ENCODE measurements at regions not wholly inside any gene's neighbourhood (a gene's known extent, or its start where the extent isn't known, plus 50 kb on each side); places are given as distances from the start of the nearest gene placed in this dataset.

DNA sequence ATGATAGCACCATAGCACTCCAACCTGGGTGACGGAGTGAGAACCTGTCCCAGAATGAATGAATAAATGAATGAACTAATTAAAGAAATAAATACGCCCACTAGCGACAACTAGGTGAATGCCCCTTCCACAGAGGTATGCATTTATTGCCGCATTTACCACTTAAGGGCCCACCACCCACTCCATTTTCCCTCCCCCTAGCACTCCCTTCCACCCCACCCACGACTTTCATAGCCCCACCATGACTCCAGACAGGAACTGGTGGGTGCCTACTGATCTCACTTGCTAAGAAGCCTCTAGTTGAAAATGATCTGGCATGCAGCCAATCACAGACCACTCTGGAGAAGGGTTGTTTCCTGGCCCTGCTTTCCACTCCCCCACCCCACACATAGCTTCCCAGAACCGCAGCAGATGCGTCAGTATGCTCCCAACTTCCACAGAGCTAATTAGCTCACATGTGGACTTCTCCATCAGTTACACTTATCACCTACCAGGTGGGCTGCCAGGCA lies 167.6 kb downstream of the WT1 start:
- no peak overlapping the region for H3K14ac ChIP-seq (ENCODE audit: low read length)
- H3K4ac ChIP-seq (ENCODE audit: low read depth, low read length), result no peak overlapping the region
- H2AK5ac ChIP-seq (ENCODE audit: low read length), result no peak overlapping the region
- no peak overlapping the region for H2AFZ ChIP-seq (ENCODE audit: insufficient read depth, low read length, poor library complexity)
- no peak overlapping the region for H2BK5ac ChIP-seq (ENCODE audit: low read depth, low read length, poor library complexity)
- H4K12ac ChIP-seq (ENCODE audit: low read depth, low read length), result no peak overlapping the region
- no peak overlapping the region for H3K18ac ChIP-seq (ENCODE audit: low read length)
- H3K4me3 ChIP-seq (ENCODE audit: low read depth, low read length), result no peak overlapping the region
- no peaks in the 10 kb centered on the region for H3K27me3 ChIP-seq (ENCODE audit: insufficient read depth, low read length)
- no peak overlapping the region for H3K4me2 ChIP-seq (ENCODE audit: low read length)
- H3K36me3 ChIP-seq (ENCODE audit: control insufficient read depth in 1 of 2, insufficient read depth in 2 of 2, low read length in 2 of 2), result no peaks in the 10 kb centered on the region
- no peak for DNase-seq
- no peaks in the 10 kb centered on the region for H3K9me3 ChIP-seq (ENCODE audit: insufficient read depth, low read depth, low read length)
- no peaks in the 10 kb centered on the region for H3K79me1 ChIP-seq (ENCODE audit: low read length)
- H3K4me1 ChIP-seq (ENCODE audit: control insufficient read depth in 1 of 2, insufficient read depth in 2 of 2, low read length in 2 of 2), result no peaks in the 10 kb centered on the region
- WGBS (ENCODE audit: extremely low coverage, insufficient coverage, insufficient read length), result no CpG with 5 or more reads among the region's 7 CpGs
- no peak overlapping the region for H4K91ac ChIP-seq (ENCODE audit: low read depth, low read length)
- H2BK12ac ChIP-seq (ENCODE audit: low read length), result no peak overlapping the region
- peak overlapping the region; percentile 83 for H3K9ac ChIP-seq (ENCODE audit: low read length)
- H3K27ac ChIP-seq (ENCODE audit: low read depth, low read length), result no peak overlapping the region
- H3K23ac ChIP-seq (ENCODE audit: low read length), result no peak overlapping the region
- H4K8ac ChIP-seq (ENCODE audit: low read depth, low read length), result no peak overlapping the region
- no peaks in the 10 kb centered on the region for H3K79me2 ChIP-seq (ENCODE audit: control insufficient read depth, insufficient read depth, low read length, poor library complexity)
- H2BK120ac ChIP-seq (ENCODE audit: insufficient read depth, low read length, poor library complexity), result no peak overlapping the region

- no peak overlapping the region for H3K27ac ChIP-seq (ENCODE audit: low read depth, low read length)
- no peak overlapping the region for H2AFZ ChIP-seq (ENCODE audit: insufficient read depth, low read length, poor library complexity)
- WGBS (ENCODE audit: extremely low coverage, insufficient coverage, insufficient read length), result no CpG with 5 or more reads among the region's 4 CpGs
- no peaks in the 10 kb centered on the region for H3K79me1 ChIP-seq (ENCODE audit: low read length)
- H2AK5ac ChIP-seq (ENCODE audit: low read length), result no peak overlapping the region
- H2BK5ac ChIP-seq (ENCODE audit: low read depth, low read length, poor library complexity), result no peak overlapping the region
- no peak overlapping the region for H4K8ac ChIP-seq (ENCODE audit: low read depth, low read length)
- H3K4me2 ChIP-seq (ENCODE audit: low read length), result no peak overlapping the region
- no peak overlapping the region for H4K91ac ChIP-seq (ENCODE audit: low read depth, low read length)
- no peak overlapping the region for H3K18ac ChIP-seq (ENCODE audit: low read length)
- no peaks in the 10 kb centered on the region for H3K9me3 ChIP-seq (ENCODE audit: insufficient read depth, low read depth, low read length)
- H3K9ac ChIP-seq (ENCODE audit: low read length), result no peak overlapping the region
- DNase-seq, result no peak
- no peak overlapping the region for H3K4ac ChIP-seq (ENCODE audit: low read depth, low read length)
- H2BK120ac ChIP-seq (ENCODE audit: insufficient read depth, low read length, poor library complexity), result no peak overlapping the region
- H3K27me3 ChIP-seq (ENCODE audit: insufficient read depth, low read length), result no peaks in the 10 kb centered on the region
- no peak overlapping the region for H3K4me3 ChIP-seq (ENCODE audit: low read depth, low read length)
- no peaks in the 10 kb centered on the region for H3K36me3 ChIP-seq (ENCODE audit: control insufficient read depth in 1 of 2, insufficient read depth in 2 of 2, low read length in 2 of 2)
- no peak overlapping the region for H3K14ac ChIP-seq (ENCODE audit: low read length)
- H3K23ac ChIP-seq (ENCODE audit: low read length), result no peak overlapping the region
- H2BK12ac ChIP-seq (ENCODE audit: low read length), result no peak overlapping the region
- H3K4me1 ChIP-seq (ENCODE audit: control insufficient read depth in 1 of 2, insufficient read depth in 2 of 2, low read length in 2 of 2), result no peaks in the 10 kb centered on the region
- no peaks in the 10 kb centered on the region for H3K79me2 ChIP-seq (ENCODE audit: control insufficient read depth, insufficient read depth, low read length, poor library complexity)
- no peak overlapping the region for H4K12ac ChIP-seq (ENCODE audit: low read depth, low read length)
Observed at GRCh38 chr11:32273931-32274330, 161.4 kb downstream of the WT1 start.

- H3K14ac ChIP-seq (ENCODE audit: low read length), result no peak overlapping the region
- H3K79me1 ChIP-seq (ENCODE audit: low read length), result no peaks in the 10 kb centered on the region
- no peak overlapping the region for H4K12ac ChIP-seq (ENCODE audit: low read depth, low read length)
- H3K27me3 ChIP-seq (ENCODE audit: insufficient read depth, low read length), result no peaks in the 10 kb centered on the region
- H3K36me3 ChIP-seq (ENCODE audit: control insufficient read depth in 1 of 2, insufficient read depth in 2 of 2, low read length in 2 of 2), result no peaks in the 10 kb centered on the region
- no peak overlapping the region for H3K4ac ChIP-seq (ENCODE audit: low read depth, low read length)
- no peak overlapping the region for H2BK120ac ChIP-seq (ENCODE audit: insufficient read depth, low read length, poor library complexity)
- no peaks in the 10 kb centered on the region for H3K79me2 ChIP-seq (ENCODE audit: control insufficient read depth, insufficient read depth, low read length, poor library complexity)
- H3K4me3 ChIP-seq (ENCODE audit: low read depth, low read length), result no peak overlapping the region
- no peak overlapping the region for H3K9ac ChIP-seq (ENCODE audit: low read length)
- DNase-seq, result no peak
- no peak overlapping the region for H2AK5ac ChIP-seq (ENCODE audit: low read length)
- H4K91ac ChIP-seq (ENCODE audit: low read depth, low read length), result no peak overlapping the region
- no peak overlapping the region for H3K23ac ChIP-seq (ENCODE audit: low read length)
- no CpG with 5 or more reads among the region's 3 CpGs for whole genome bisulfite sequencing (ENCODE audit: extremely low coverage, insufficient coverage, insufficient read length)
- H3K4me2 ChIP-seq (ENCODE audit: low read length), result no peak overlapping the region
- H2AFZ ChIP-seq (ENCODE audit: insufficient read depth, low read length, poor library complexity), result no peak overlapping the region
- no peak overlapping the region for H4K8ac ChIP-seq (ENCODE audit: low read depth, low read length)
- H3K27ac ChIP-seq (ENCODE audit: low read depth, low read length), result no peak overlapping the region
- H3K4me1 ChIP-seq (ENCODE audit: control insufficient read depth in 1 of 2, insufficient read depth in 2 of 2, low read length in 2 of 2), result no peaks in the 10 kb centered on the region
- H3K18ac ChIP-seq (ENCODE audit: low read length), result no peak overlapping the region
- H3K9me3 ChIP-seq (ENCODE audit: insufficient read depth, low read depth, low read length), result peaks cover 3% of the 10 kb centered on the region
- H2BK12ac ChIP-seq (ENCODE audit: low read length), result no peak overlapping the region
- H2BK5ac ChIP-seq (ENCODE audit: low read depth, low read length, poor library complexity), result no peak overlapping the region
Observed at GRCh38 chr11:32279672-32280071, 155.7 kb downstream of the WT1 start.

DNA sequence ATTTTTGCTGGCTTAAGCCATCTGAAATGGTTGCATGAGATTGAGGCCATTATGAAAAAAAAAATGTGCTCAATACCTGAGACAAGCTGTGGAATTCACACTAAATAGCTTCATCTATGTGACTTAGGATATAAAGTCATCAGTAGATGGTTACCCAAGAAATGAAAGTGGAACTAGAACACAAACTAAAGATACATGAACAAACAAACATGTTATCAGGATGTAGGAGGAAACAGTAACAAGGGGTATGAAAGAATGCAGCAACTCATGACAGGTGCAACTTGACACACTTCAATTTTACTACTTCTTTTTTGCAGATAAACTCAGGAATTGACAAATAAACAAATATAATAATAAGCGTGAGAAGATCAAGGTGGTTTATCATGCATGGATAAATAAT lies 155.0 kb downstream of the WT1 start:
- Histone ChIP-seq H3K4ac (ENCODE audit: low read depth, low read length) (no peak overlapping the region), H3K4me3 (ENCODE audit: low read depth, low read length) (no peak overlapping the region), H3K14ac (ENCODE audit: low read length) (no peak overlapping the region), H3K27me3 (ENCODE audit: insufficient read depth, low read length) (no peaks in the 10 kb centered on the region), H3K23ac (ENCODE audit: low read length) (no peak overlapping the region), H4K8ac (ENCODE audit: low read depth, low read length) (no peak overlapping the region), H3K9ac (ENCODE audit: low read length) (no peak overlapping the region), H3K27ac (ENCODE audit: low read depth, low read length) (no peak overlapping the region), H4K12ac (ENCODE audit: low read depth, low read length) (no peak overlapping the region), H3K9me3 (ENCODE audit: insufficient read depth, low read depth, low read length) (peaks cover 3% of the 10 kb centered on the region), H3K36me3 (ENCODE audit: control insufficient read depth in 1 of 2, insufficient read depth in 2 of 2, low read length in 2 of 2) (no peaks in the 10 kb centered on the region), H3K18ac (ENCODE audit: low read length) (no peak overlapping the region), H2BK5ac (ENCODE audit: low read depth, low read length, poor library complexity) (no peak overlapping the region), H3K79me2 (ENCODE audit: control insufficient read depth, insufficient read depth, low read length, poor library complexity) (no peaks in the 10 kb centered on the region), H2BK120ac (ENCODE audit: insufficient read depth, low read length, poor library complexity) (no peak overlapping the region), H3K4me1 (ENCODE audit: control insufficient read depth in 1 of 2, insufficient read depth in 2 of 2, low read length in 2 of 2) (no peaks in the 10 kb centered on the region), H3K79me1 (ENCODE audit: low read length) (no peaks in the 10 kb centered on the region), H3K4me2 (ENCODE audit: low read length) (no peak overlapping the region), H4K91ac (ENCODE audit: low read depth, low read length) (no peak overlapping the region), H2BK12ac (ENCODE audit: low read length) (no peak overlapping the region), H2AK5ac (ENCODE audit: low read length) (no peak overlapping the region), H2AFZ (ENCODE audit: insufficient read depth, low read length, poor library complexity) (no peak overlapping the region)
- peak in 1 of 2 donors; percentile 59 for DNase-seq
- no CpG with 5 or more reads among the region's 1 CpG for WGBS (ENCODE audit: extremely low coverage, insufficient coverage, insufficient read length)

Measured in trophoblast cell (in vitro differentiated cells and primary cell).